ENCODE measurements at regions not wholly inside any gene's neighbourhood (a gene's known extent, or its start where the extent isn't known, plus 50 kb on each side); places are given as distances from the start of the nearest gene placed in this dataset.

DNA sequence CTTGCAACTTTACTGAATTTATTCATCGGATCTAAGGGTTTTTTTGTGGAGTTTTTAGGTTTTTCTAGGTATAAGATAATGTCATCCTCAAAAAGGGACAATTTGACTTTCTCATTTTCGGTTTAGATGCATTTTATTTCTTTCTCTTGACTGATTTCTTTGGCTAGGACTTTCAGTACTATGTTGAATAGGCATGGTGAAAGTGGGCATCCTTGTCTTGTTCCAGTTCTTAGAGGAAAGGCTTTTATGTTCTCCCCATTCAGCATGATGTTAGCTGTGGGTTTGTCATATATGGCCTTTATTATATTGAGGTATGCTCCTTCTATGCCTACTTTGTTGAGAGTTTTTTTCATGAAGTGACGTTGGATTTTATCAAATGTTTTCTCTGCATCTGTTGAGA is 106.7 kb downstream of the FAM43A start:
- Histone ChIP-seq H2BK120ac (ENCODE audit: low read depth, low read length) (no peak overlapping the region), H2BK5ac (ENCODE audit: low read depth, low read length, poor library complexity, severe bottlenecking) (no peak overlapping the region), H4K8ac (ENCODE audit: low read depth in 2 of 2, low read length in 2 of 2) (no peak overlapping the region), H3K4me2 (ENCODE audit: low read depth, low read length) (no peak overlapping the region), H3K79me1 (ENCODE audit: low read depth in 1 of 2, low read length in 2 of 2) (no peaks in the 10 kb centered on the region), H3K23ac (ENCODE audit: low read depth, low read length) (no peak overlapping the region), H2BK15ac (ENCODE audit: low read depth, low read length) (no peak overlapping the region), H2BK20ac (ENCODE audit: low read depth, low read length) (no peak overlapping the region), H3K4me3 (ENCODE audit: insufficient read depth, low read depth, low read length) (no peak overlapping the region), H3K14ac (replicated peaks; ENCODE audit: low read depth, low read length) (no peak overlapping the region), H4K20me1 (ENCODE audit: insufficient read depth, low read length) (no peaks in the 10 kb centered on the region), H2AK9ac (replicated peaks; ENCODE audit: low read depth, low read length, poor library complexity) (no peak overlapping the region), H4K5ac (ENCODE audit: low read depth, low read length) (no peak overlapping the region), H4K91ac (ENCODE audit: insufficient read depth, low read depth, low read length) (no peak overlapping the region), H3K9me3 (ENCODE audit: control insufficient read depth, insufficient read depth, low read length) (peaks cover 4% of the 10 kb centered on the region; the same call in 1 of the 2 replicates), H3K56ac (ENCODE audit: extremely low read depth, insufficient read depth, low read length) (no peak overlapping the region), H3K4me1 (ENCODE audit: control insufficient read depth, insufficient read depth, low read length) (no peaks in the 10 kb centered on the region), H3K18ac (ENCODE audit: low read depth, low read length) (no peak overlapping the region), H3K27me3 (ENCODE audit: control insufficient read depth, insufficient read depth, low read length) (peaks cover 9% of the 10 kb centered on the region; the same call in 1 of the 2 replicates), H3K4ac (ENCODE audit: low read depth, low read length) (no peak overlapping the region), H3K27ac (ENCODE audit: insufficient read depth, low read length) (no peak overlapping the region), H3K36me3 (ENCODE audit: control insufficient read depth, insufficient read depth, low read length) (no peaks in the 10 kb centered on the region), H2AFZ (replicated peaks; ENCODE audit: low read length, poor library complexity) (no peak overlapping the region), H3K9me1 (ENCODE audit: insufficient read depth, low read length) (no peaks in the 10 kb centered on the region), H3K9ac (ENCODE audit: low read depth, low read length) (no peak overlapping the region), H2AK5ac (ENCODE audit: low read depth, low read length) (no peak overlapping the region)
- WGBS, 2 experiments (ENCODE audit: extremely low coverage in 2 of 2, insufficient read length in 1 of 2) = no CpG with 5 or more reads among the region's 3 CpGs
- dilution Hi-C loops (cut with HindIII; ENCODE audit: low sequenced_read_pairs, unreplicated experiment) = no loop called here
- no peak for ATAC-seq (ENCODE audit: low read depth)
- DNase-seq = no peak
- in situ Hi-C loops (cut with MboI; ENCODE audit: low sequenced_read_pairs) = no loop called here
- ChIA-PET CTCF (no interaction called here), POLR2A (ENCODE audit: unreplicated experiment) (interaction anchor here (0.7 kb wide), 1 partner anchor 48 kb away, joined by 3 read pairs; no protein-coding TSS in a partner anchor)
- TF ChIP-seq, protein P1, sequence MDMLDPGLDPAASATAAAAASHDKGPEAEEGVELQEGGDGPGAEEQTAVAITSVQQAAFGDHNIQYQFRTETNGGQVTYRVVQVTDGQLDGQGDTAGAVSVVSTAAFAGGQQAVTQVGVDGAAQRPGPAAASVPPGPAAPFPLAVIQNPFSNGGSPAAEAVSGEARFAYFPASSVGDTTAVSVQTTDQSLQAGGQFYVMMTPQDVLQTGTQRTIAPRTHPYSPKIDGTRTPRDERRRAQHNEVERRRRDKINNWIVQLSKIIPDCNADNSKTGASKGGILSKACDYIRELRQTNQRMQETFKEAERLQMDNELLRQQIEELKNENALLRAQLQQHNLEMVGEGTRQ (IDR thresholded peaks at IDR 0.05; ENCODE audit: low read depth, low read length) = no peak
- TF ChIP-seq, protein P2, sequence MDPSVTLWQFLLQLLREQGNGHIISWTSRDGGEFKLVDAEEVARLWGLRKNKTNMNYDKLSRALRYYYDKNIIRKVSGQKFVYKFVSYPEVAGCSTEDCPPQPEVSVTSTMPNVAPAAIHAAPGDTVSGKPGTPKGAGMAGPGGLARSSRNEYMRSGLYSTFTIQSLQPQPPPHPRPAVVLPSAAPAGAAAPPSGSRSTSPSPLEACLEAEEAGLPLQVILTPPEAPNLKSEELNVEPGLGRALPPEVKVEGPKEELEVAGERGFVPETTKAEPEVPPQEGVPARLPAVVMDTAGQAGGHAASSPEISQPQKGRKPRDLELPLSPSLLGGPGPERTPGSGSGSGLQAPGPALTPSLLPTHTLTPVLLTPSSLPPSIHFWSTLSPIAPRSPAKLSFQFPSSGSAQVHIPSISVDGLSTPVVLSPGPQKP (IDR thresholded peaks at IDR 0.05; ENCODE audit: borderline replicate concordance, low read depth, low read length) = no peak
- TF ChIP-seq BHLHE40 (IDR thresholded peaks at IDR 0.05; ENCODE audit: low read depth, low read length) (no peak), POLR2A (IDR thresholded peaks at IDR 0.05; ENCODE audit: low read depth, low read length) (no peak), MAFK (IDR thresholded peaks at IDR 0.05; ENCODE audit: low read depth, low read length) (no peak), RAD21 (IDR thresholded peaks at IDR 0.05; ENCODE audit: low read length) (no peak), MAZ (IDR thresholded peaks at IDR 0.05; ENCODE audit: borderline replicate concordance, low read depth, low read length) (no peak), SMC3 (IDR thresholded peaks at IDR 0.05; ENCODE audit: low read depth, low read length) (no peak), NFE2L2 (IDR thresholded peaks at IDR 0.05; ENCODE audit: low read depth, low read length) (no peak), FOS (IDR thresholded peaks at IDR 0.05; ENCODE audit: low read depth, low read length) (no peak)
- intact Hi-C loops (cut with micrococcal nuclease) = no loop called here
- no TSS peak for BruUV-seq (replicated peaks)

Data from IMR-90 (cell line).